BE2C (cell line): ENCODE measurements at regions not wholly inside any gene's neighbourhood (a gene's known extent, or its start where the extent isn't known, plus 50 kb on each side); places are given as distances from the start of the nearest gene placed in this dataset.

Experiments used
- DNase-seq: peaks from one replicate; pipeline ENCODE4 v3.0.0-alpha.2; 2020
- H3K27me3 ChIP-seq: fragments of 250-450 bp; sonication (Bioruptor Pico); 2 replicates; pipeline ENCODE4 v1.5.1; 2020; ENCODE audit warnings: mild to moderate bottlenecking
- H3K36me3 ChIP-seq: fragments of 250-450 bp; sonication (Bioruptor Pico); 2 replicates; pipeline ENCODE4 v1.5.1; 2020; ENCODE audit warnings: mild to moderate bottlenecking
- H3K4me1 ChIP-seq: fragments of 250-450 bp; sonication (Bioruptor Pico); 2 replicates; pipeline ENCODE4 v1.5.1; 2020
- H3K4me3 ChIP-seq: 2 replicates; pipeline ENCODE4 v1.5.1; 2011; ENCODE audit warnings: low read depth, low read length
- H3K9me3 ChIP-seq: fragments of 250-450 bp; sonication (Bioruptor Pico); 2 replicates; pipeline ENCODE4 v1.5.1; 2020
- CTCF ChIP-seq: IDR thresholded peaks from 2 replicates; pipeline ENCODE4 v1.5.1; 2012; ENCODE audit warnings: mild to moderate bottlenecking, low read depth, low read length

- Histone ChIP-seq H3K36me3 (no peaks in the 10 kb centered on the region), H3K4me3 (no peak overlapping the region), H3K9me3 (no peaks in the 10 kb centered on the region), H3K27me3 (no peaks in the 10 kb centered on the region), H3K4me1 (peaks cover 7% of the 10 kb centered on the region; the same call in 1 of the 2 replicates)
- no peak for TF ChIP-seq CTCF
- DNase-seq, result no peak
These were observed 155.2 kb downstream of the CEBPB start for GRCh38 chr20:50345712-50346373.

GRCh38 chr20:50346374-50347283 is 156.0 kb downstream of the CEBPB start:
- peak; percentile 84 for DNase-seq
- Histone ChIP-seq H3K4me3 (peak overlapping the region; percentile 10; the same call in 1 of the 2 replicates), H3K36me3 (no peaks in the 10 kb centered on the region), H3K4me1 (peaks cover 7% of the 10 kb centered on the region; the same call in 1 of the 2 replicates), H3K9me3 (no peaks in the 10 kb centered on the region), H3K27me3 (no peaks in the 10 kb centered on the region)
- no peak for TF ChIP-seq CTCF

- Histone ChIP-seq H3K4me3 (no peak overlapping the region), H3K36me3 (no peaks in the 10 kb centered on the region), H3K27me3 (no peaks in the 10 kb centered on the region), H3K4me1 (peaks cover 7% of the 10 kb centered on the region; the same call in 1 of the 2 replicates), H3K9me3 (no peaks in the 10 kb centered on the region)
- TF ChIP-seq CTCF, result no peak
- no peak for DNase-seq
These were observed 156.8 kb downstream of the CEBPB start for GRCh38 chr20:50347284-50348063.

GRCh38 chr20:50348096-50348495 is 157.5 kb downstream of the CEBPB start:
- DNase-seq, result no peak
- Histone ChIP-seq H3K4me3 (no peak overlapping the region), H3K27me3 (no peaks in the 10 kb centered on the region), H3K9me3 (no peaks in the 10 kb centered on the region), H3K4me1 (peaks cover 7% of the 10 kb centered on the region; the same call in 1 of the 2 replicates), H3K36me3 (no peaks in the 10 kb centered on the region)
- TF ChIP-seq CTCF, result no peak

GRCh38 chr20:50350510-50351249 is 159.5 kb upstream of the PTPN1 start:
- Histone ChIP-seq H3K4me3 (no peak overlapping the region), H3K9me3 (no peaks in the 10 kb centered on the region), H3K27me3 (no peaks in the 10 kb centered on the region), H3K4me1 (peaks cover 6% of the 10 kb centered on the region; the same call in 1 of the 2 replicates), H3K36me3 (no peaks in the 10 kb centered on the region)
- DNase-seq, result no peak
- no peak for TF ChIP-seq CTCF
